ENCODE measurements at regions not wholly inside any gene's neighbourhood (a gene's known extent, or its start where the extent isn't known, plus 50 kb on each side); places are given as distances from the start of the nearest gene placed in this dataset.

- no peaks in the 10 kb centered on the region for H3K4me1 ChIP-seq
- H3K9me3 ChIP-seq, result peaks cover 0 to 4% of the 10 kb centered on the region in 2 donors
- no peak overlapping the region for H3K27ac ChIP-seq
- no peaks in the 10 kb centered on the region for H3K27me3 ChIP-seq
- no peaks in the 10 kb centered on the region for H3K36me3 ChIP-seq
- TF ChIP-seq POLR2A (IDR thresholded peaks at IDR 0.05), result no peak
- TF ChIP-seq, protein P1, sequence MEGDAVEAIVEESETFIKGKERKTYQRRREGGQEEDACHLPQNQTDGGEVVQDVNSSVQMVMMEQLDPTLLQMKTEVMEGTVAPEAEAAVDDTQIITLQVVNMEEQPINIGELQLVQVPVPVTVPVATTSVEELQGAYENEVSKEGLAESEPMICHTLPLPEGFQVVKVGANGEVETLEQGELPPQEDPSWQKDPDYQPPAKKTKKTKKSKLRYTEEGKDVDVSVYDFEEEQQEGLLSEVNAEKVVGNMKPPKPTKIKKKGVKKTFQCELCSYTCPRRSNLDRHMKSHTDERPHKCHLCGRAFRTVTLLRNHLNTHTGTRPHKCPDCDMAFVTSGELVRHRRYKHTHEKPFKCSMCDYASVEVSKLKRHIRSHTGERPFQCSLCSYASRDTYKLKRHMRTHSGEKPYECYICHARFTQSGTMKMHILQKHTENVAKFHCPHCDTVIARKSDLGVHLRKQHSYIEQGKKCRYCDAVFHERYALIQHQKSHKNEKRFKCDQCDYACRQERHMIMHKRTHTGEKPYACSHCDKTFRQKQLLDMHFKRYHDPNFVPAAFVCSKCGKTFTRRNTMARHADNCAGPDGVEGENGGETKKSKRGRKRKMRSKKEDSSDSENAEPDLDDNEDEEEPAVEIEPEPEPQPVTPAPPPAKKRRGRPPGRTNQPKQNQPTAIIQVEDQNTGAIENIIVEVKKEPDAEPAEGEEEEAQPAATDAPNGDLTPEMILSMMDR (IDR thresholded peaks at IDR 0.05), result no peak
- intact Hi-C loops (cut with DNase I; ENCODE audit: low total_unique reads), result no loop called here
- H3K4me3 ChIP-seq, result no peak overlapping the region
- DNase-seq, result no peak
Observed at GRCh38 chr16:9557713-9558112, 466.3 kb downstream of the HAPSTR1 start.

GRCh38 chr16:9566099-9566498, 474.7 kb downstream of the HAPSTR1 start:
- TF ChIP-seq, protein P1 (IDR thresholded peaks at IDR 0.05), result no peak
- no peak for TF ChIP-seq POLR2A (IDR thresholded peaks at IDR 0.05)
- Histone ChIP-seq H3K4me1 (no peaks in the 10 kb centered on the region), H3K27me3 (no peaks in the 10 kb centered on the region), H3K27ac (no peak overlapping the region), H3K4me3 (no peak overlapping the region), H3K9me3 (no peaks in the 10 kb centered on the region), H3K36me3 (no peaks in the 10 kb centered on the region)
- DNase-seq, result no peak
- intact Hi-C loops (cut with DNase I; ENCODE audit: low total_unique reads), result no loop called here

DNA sequence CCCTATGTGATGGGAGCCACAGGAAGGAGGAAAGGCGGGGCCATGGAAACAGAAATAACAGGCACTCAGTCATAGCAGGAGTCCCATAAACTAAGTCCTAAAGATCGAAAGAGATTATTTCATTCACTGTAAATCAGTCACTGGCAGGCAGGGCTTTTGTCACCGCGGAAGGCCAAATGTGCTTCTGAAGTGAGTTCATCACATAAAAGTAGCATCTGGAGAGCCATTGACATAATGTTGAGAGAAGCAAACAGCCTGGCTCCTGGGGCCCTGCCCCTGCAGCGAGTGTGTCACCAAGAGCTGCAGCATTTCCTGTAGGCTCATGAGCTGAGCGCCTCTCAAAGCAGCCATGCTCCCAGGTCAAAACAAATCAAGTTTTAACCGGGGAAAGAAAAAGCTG, 476.2 kb downstream of the HAPSTR1 start:
- H3K4me1 ChIP-seq, result no peaks in the 10 kb centered on the region
- intact Hi-C loops (cut with DNase I; ENCODE audit: low total_unique reads), result no loop called here
- H3K27ac ChIP-seq, result no peak overlapping the region
- H3K4me3 ChIP-seq, result no peak overlapping the region
- TF ChIP-seq POLR2A (IDR thresholded peaks at IDR 0.05), result no peak
- TF ChIP-seq, protein P1 (IDR thresholded peaks at IDR 0.05), result no peak
- DNase-seq, result no peak
- no peaks in the 10 kb centered on the region for H3K36me3 ChIP-seq
- H3K27me3 ChIP-seq, result no peaks in the 10 kb centered on the region
- H3K9me3 ChIP-seq, result no peaks in the 10 kb centered on the region

DNA sequence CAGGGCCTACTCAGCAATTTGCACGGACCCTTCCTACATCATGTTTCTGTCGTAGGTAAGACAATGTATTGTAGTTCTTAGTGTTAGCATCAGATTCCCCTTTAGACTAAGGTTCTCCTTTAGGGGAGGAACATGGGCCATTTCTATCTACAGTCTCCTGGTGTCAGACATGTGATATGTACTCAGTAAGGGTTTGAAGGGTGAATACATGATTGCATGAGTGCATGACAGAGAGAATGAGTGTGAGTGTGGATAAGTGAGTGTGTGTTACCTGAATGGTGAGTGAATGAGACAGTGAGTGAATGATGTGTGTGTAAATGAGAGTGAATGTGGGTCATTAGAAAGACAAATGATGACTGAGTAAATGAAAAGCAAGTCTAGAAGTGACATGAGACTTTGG, 476.8 kb downstream of the HAPSTR1 start:
- Histone ChIP-seq H3K4me3 (no peak overlapping the region), H3K9me3 (no peaks in the 10 kb centered on the region), H3K27me3 (no peaks in the 10 kb centered on the region), H3K36me3 (no peaks in the 10 kb centered on the region), H3K27ac (no peak overlapping the region), H3K4me1 (no peaks in the 10 kb centered on the region)
- TF ChIP-seq POLR2A (IDR thresholded peaks at IDR 0.05), result no peak
- TF ChIP-seq, protein P1 (IDR thresholded peaks at IDR 0.05), result no peak
- DNase-seq, result no peak
- intact Hi-C loops (cut with DNase I; ENCODE audit: low total_unique reads), result no loop called here

- H3K4me3 ChIP-seq, result no peak overlapping the region
- no peaks in the 10 kb centered on the region for H3K4me1 ChIP-seq
- H3K27ac ChIP-seq, result no peak overlapping the region
- TF ChIP-seq, protein P1 (IDR thresholded peaks at IDR 0.05), result no peak
- no peak for TF ChIP-seq POLR2A (IDR thresholded peaks at IDR 0.05)
- DNase-seq, result no peak
- no peaks in the 10 kb centered on the region for H3K9me3 ChIP-seq
- intact Hi-C loops (cut with DNase I; ENCODE audit: low total_unique reads), result no loop called here
- H3K27me3 ChIP-seq, result no peaks in the 10 kb centered on the region
- no peaks in the 10 kb centered on the region for H3K36me3 ChIP-seq
Observed at GRCh38 chr16:9570521-9570920, 479.1 kb downstream of the HAPSTR1 start.

All from uterus (tissue), 3 donors.